ENCODE measurements at regions not wholly inside any gene's neighbourhood (a gene's known extent, or its start where the extent isn't known, plus 50 kb on each side); places are given as distances from the start of the nearest gene placed in this dataset.

GRCh38 chr1:72697410-72697809, 415.1 kb upstream of the NEGR1 start:
- Histone ChIP-seq H3K9me3 (no peaks in the 10 kb centered on the region), H3K4me1 (no peaks in the 10 kb centered on the region), H3K27ac (no peak overlapping the region), H3K4me3 (no peak overlapping the region), H3K27me3 (no peaks in the 10 kb centered on the region), H3K36me3 (no peaks in the 10 kb centered on the region)
- no peak for DNase-seq
- intact Hi-C loops (cut with DNase I; ENCODE audit: low total_unique reads) = no loop called here
- TF ChIP-seq POLR2A (IDR thresholded peaks at IDR 0.05) = no peak
- TF ChIP-seq CTCF (IDR thresholded peaks at IDR 0.05) = no peak

- TF ChIP-seq CTCF (IDR thresholded peaks at IDR 0.05) (no peak), POLR2A (IDR thresholded peaks at IDR 0.05) (no peak)
- DNase-seq = no peak
- H3K9me3 ChIP-seq = no peaks in the 10 kb centered on the region
Measured at GRCh38 chr1:72693899-72694298, 411.6 kb upstream of the NEGR1 start.

GRCh38 chr1:72693376-72693775, 411.0 kb upstream of the NEGR1 start:
- Histone ChIP-seq H3K27me3 (no peaks in the 10 kb centered on the region), H3K27ac (no peak overlapping the region), H3K36me3 (no peaks in the 10 kb centered on the region), H3K4me1 (no peaks in the 10 kb centered on the region), H3K4me3 (no peak overlapping the region), H3K9me3 (no peaks in the 10 kb centered on the region)
- TF ChIP-seq POLR2A (IDR thresholded peaks at IDR 0.05) (no peak), CTCF (IDR thresholded peaks at IDR 0.05) (no peak)
- intact Hi-C loops (cut with DNase I; ENCODE audit: low total_unique reads) = no loop called here
- DNase-seq = no peak

More at GRCh38 chr1:72693899-72694298, 411.6 kb upstream of the NEGR1 start:
- no peaks in the 10 kb centered on the region for H3K4me1 ChIP-seq
- no peaks in the 10 kb centered on the region for H3K36me3 ChIP-seq
- H3K27me3 ChIP-seq = no peaks in the 10 kb centered on the region
- H3K4me3 ChIP-seq = no peak overlapping the region
- intact Hi-C loops (cut with DNase I; ENCODE audit: low total_unique reads) = no loop called here
- H3K27ac ChIP-seq = no peak overlapping the region

GRCh38 chr1:72690871-72691270, 408.5 kb upstream of the NEGR1 start:
- H3K4me1 ChIP-seq = no peaks in the 10 kb centered on the region
- no peak overlapping the region for H3K4me3 ChIP-seq
- DNase-seq = no peak
- no peaks in the 10 kb centered on the region for H3K36me3 ChIP-seq
- no peak for TF ChIP-seq POLR2A (IDR thresholded peaks at IDR 0.05)
- TF ChIP-seq CTCF (IDR thresholded peaks at IDR 0.05) = no peak
- H3K9me3 ChIP-seq = no peaks in the 10 kb centered on the region
- no peak overlapping the region for H3K27ac ChIP-seq
- intact Hi-C loops (cut with DNase I; ENCODE audit: low total_unique reads) = no loop called here
- H3K27me3 ChIP-seq = no peaks in the 10 kb centered on the region

GRCh38 chr1:72678683-72679082, 396.3 kb upstream of the NEGR1 start:
- Histone ChIP-seq H3K4me3 (no peak overlapping the region), H3K27me3 (no peaks in the 10 kb centered on the region), H3K9me3 (no peaks in the 10 kb centered on the region), H3K36me3 (no peaks in the 10 kb centered on the region), H3K4me1 (no peaks in the 10 kb centered on the region), H3K27ac (no peak overlapping the region)
- TF ChIP-seq POLR2A (IDR thresholded peaks at IDR 0.05) (no peak), CTCF (IDR thresholded peaks at IDR 0.05) (no peak)
- intact Hi-C loops (cut with DNase I; ENCODE audit: low total_unique reads) = no loop called here
- no peak for DNase-seq

Measured in uterus (tissue), 3 donors.